ENCODE measurements at regions not wholly inside any gene's neighbourhood (a gene's known extent, or its start where the extent isn't known, plus 50 kb on each side); places are given as distances from the start of the nearest gene placed in this dataset.

DNA sequence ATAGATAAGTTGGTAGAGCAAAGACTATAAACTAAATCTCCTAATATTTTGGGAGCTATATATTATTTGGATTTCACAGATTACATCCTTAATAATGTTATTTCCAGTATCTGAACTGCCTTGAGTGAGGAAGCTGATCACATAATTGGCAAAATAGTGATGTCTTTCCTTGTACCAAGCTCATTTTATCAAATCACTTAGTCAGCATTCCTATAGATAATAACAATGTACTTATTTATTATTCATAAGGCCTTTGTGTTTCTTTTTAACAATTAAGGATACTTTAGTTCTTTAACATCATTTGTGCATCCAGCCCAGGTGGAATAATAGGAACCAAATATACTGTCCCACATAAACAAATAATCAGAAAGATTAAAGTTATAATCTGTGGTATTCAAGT, 1093.6 kb downstream of the PCDH18 start:
- no peak for TF ChIP-seq EZH2 (IDR thresholded peaks at IDR 0.05; ENCODE audit: borderline replicate concordance, low read depth, low read length, poor library complexity, severe bottlenecking)
- TF ChIP-seq, protein P1, sequence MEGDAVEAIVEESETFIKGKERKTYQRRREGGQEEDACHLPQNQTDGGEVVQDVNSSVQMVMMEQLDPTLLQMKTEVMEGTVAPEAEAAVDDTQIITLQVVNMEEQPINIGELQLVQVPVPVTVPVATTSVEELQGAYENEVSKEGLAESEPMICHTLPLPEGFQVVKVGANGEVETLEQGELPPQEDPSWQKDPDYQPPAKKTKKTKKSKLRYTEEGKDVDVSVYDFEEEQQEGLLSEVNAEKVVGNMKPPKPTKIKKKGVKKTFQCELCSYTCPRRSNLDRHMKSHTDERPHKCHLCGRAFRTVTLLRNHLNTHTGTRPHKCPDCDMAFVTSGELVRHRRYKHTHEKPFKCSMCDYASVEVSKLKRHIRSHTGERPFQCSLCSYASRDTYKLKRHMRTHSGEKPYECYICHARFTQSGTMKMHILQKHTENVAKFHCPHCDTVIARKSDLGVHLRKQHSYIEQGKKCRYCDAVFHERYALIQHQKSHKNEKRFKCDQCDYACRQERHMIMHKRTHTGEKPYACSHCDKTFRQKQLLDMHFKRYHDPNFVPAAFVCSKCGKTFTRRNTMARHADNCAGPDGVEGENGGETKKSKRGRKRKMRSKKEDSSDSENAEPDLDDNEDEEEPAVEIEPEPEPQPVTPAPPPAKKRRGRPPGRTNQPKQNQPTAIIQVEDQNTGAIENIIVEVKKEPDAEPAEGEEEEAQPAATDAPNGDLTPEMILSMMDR (conservative IDR thresholded peaks at IDR 0.05; ENCODE audit: low read depth, low read length), result no peak

All from A673 (cell line).